NCI-H748 (cell line): ENCODE measurements at regions not wholly inside any gene's neighbourhood (a gene's known extent, or its start where the extent isn't known, plus 50 kb on each side); places are given as distances from the start of the nearest gene placed in this dataset.
"Not testable (repeated sequence)": the region's sequence is repeated elsewhere in the genome, so short reads cannot be mapped to it uniquely, and the experiment has no call there.

Experiments used
- DNase-seq: peaks from one replicate; lab custom pipeline; 2025; ENCODE audit not compliant: unreplicated experiment; lab: John Stamatoyannopoulos, UW

DNA sequence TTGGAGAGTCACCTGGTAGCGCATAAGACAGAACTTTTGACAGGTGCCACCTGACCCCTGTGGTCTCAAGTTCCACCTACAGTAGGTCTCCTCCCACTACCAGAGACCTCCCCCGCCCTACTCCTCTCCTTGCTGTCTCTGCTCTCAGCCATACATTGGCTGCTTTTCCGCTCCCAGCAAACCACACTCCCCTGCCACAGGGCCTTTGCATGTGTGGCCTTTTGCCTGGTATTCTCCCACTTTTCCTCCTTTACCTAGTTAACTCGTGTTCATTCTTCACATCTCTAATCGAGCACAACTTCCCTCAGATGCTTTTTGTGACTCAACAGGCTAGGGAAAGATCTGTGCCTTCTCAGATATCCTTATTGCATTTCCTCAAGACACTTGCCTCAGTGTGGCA lies 218.3 kb upstream of the EEF2KMT start:
- DNase-seq: no peak

DNA sequence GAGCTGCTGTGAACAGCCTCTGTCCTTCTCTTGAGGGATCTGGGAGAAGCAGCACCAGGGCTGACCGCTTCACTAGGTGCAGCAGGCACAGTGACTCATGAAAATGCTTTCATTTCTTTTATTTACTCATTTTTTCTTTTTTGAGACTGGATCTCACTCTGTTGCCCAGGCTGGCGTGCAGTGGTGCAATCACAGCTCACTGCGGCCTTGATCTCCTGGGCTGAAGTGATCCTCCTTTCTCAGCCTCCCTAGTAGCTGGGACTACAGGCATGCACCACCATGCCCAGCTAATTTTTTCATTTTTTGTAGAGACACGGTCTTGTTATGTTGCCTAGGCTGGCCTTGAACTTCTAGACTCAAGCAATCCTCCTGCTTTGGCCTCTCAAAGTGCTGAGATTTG lies 216.8 kb upstream of the EEF2KMT start:
- no peak for DNase-seq

DNA sequence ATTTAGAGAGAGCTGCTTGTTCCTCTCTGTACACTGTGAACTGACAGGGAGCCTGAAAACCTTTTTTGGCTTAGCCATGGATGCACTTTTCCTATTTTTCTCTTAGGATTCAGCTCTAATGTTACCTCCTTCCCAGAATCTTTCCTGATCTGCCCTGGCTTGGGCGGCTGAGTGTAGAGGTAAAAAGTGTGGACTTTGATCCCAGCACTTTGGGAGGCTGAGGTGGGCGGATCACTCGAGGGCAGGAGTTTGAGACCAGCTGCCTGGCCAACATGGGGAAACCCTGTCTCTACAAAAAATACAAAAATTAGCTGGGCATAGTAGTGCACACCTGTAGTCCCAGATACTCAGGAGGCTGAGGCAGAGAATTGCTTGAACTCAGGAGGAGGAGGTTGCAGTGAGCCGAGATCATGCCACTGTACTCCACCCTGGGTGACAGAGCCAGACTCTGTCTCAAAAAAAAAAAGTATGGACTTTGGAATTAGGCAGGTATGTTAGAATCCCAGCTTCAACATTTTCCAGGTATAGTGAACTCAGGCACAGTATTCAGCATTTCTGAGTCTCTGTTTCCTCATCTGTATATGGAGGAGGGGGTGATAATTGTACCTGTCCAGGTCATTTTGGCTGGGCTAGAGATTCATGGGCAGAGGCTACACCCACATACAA lies 212.5 kb upstream of the EEF2KMT start:
- DNase-seq: no peak

DNA sequence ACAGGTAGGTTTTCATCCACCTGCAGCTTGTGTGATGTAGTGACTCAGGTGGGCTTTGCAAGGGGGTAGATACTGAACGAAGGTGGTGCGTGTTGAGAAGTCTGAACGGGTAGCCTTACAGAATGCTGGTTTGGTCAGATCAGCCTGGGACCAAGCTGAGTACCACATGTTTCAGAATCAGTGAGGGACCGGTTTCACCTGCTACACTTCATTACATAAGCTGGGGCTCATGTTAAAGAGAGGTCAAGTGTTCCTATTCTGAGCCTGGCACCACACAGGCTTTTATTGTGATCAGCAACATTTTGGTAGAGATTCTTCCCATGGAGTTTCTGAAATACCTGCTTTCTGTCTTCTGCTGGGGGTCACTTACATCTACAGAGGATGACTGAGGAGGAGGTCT lies 207.4 kb upstream of the EEF2KMT start:
- DNase-seq: no peak

DNA sequence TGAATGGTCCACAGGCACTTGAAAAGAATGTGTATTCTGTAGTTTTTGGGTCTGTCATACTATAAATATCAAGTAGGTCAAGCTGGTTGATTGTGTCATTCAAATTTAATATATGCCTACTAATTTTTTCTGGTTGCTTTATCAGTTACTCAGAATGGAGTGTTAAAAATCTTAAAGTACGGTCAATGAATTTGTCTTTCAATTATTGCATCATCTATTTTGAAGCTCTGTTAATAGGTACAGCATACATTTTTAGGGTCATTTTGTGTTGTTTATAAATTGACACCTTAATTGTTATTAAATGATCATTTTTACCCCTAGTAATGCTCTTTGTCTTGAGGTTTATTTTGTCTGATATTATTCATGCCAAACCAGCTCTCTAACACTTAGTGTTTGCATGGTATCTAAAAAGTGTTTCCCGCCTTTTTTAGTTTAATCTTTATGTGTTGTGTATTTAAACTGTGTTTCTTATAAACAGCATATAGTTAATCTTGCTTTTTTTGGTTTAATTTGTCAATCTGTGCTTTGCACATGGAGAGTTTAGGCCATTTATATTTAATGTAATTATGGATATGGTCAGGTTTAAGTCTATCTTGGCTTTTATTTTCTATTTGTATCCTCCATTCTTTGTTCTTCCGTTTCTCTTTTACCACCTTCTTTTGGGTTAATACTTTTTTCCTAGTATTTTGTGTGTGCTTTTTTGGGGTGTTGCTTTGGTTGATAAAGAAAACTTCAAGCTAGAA lies 204.9 kb upstream of the EEF2KMT start:
- no peak for DNase-seq

DNA sequence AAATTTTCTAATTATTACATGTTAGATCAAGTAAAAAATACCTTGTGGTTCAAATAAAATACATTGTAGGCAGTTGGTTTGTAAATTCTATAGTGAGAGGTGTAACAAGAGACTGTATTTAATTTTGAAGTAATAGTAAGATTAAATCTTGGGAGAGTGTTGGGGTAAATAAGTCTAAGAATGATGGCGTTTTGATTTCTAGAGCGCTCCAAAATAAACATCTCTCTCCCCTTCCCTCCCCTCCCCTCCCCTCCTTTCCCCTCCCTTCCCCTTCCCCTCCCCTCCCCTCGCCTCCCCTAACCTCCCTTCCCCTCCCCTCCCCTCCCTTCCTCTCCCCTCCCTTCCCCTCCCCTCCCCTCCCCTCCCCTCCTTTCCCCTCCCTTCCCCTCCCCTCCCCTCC lies 200.6 kb upstream of the EEF2KMT start:
- DNase-seq: no peak

DNA sequence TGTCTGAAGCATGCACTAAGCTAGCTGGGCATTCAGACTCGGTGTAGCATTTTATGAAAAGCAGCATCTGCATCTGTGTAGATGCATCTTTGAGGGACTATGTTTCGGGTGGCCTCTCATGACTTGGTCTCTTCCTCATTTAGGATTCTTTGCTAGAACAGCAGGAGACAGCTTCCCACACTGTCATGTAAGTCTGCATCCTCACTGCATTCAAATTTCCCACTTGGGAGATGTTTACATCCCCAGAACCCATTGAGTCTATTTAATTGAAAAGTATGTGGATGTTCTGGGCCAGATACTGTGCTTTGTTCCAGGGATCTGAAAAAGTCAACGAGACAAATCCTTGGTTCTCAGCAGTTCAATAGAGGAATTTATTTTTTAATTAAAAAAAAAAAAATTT lies 198.6 kb upstream of the EEF2KMT start:
- DNase-seq: no peak

DNA sequence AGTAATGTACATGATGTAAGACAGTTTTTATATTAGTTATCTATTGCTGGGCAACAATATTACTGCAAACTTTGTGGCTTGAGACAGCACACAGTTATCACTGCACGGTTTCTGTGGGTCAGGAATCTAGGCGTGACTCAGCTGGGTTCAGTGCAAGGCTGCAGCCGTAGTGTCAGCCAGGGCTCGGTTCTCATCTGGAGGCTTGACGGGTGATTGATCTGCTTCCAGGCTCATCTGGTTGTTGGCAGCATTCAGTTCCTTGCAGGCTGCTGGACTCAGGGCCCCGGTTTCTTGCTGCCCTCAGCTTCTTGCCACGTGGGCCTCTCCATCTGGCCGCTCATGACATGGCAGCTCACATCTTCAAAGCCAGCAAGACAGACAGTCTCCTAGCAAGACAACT lies 197.7 kb upstream of the EEF2KMT start:
- not testable (repeated sequence) for DNase-seq

DNA sequence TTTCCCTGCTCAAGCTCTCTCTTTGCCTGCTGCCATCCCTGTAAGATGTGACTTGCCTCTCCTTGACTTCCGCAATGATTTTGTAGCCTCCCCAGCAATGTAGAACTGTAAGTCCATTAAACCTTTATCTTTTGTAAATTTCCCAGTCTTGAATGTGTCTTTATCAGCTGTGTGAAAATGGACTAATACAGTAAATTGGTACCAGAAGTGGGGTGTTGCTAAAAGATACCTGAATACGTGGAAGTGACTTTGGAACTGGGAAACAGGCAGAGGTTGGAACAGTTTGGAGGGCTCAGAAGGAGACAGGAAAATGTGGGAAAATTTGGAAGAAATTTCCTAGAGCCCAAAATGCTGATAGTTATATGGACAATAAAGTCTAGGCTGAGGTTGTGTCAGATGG lies 184.6 kb upstream of the EEF2KMT start:
- DNase-seq: not testable (repeated sequence)

DNA sequence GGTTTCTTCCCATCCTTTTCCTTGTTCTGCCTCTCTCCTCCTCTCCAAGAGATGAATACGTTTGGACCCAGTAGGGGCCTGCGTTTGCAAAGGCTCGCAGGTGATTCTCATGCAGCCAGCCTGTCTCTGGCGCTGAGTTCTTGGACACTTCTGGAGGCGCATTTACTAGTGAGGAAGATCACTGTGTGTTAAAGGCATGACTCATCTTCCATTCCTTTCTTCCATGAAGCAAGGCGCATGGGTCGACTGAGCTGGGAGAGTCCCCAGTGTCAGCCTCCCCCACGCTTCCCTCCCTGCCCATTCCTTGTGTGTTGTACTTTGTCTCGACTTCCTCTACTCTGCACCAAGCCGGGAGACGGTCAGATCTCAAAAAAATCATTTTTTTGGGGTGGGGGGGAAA lies 159.9 kb upstream of the EEF2KMT start:
- DNase-seq: no peak

DNA sequence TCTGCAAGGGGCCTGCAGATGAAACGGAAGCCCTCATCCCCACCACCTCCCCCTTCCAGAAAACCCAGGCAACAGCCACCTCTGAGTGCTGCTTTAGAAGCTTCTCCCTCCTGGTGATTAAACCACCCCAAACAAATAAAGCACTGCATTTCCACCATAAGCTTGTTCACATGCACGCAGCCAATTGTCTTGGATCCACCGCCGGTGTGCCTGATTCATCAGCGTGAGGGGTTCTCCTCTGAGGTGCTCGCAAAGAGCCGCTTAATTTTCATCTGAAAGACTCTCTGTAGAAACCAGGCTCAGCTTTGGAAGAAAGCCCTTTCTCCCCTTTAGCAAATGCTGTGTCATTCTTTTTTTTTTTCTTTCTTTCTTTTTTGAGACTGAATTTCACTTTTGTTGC lies 155.2 kb upstream of the EEF2KMT start:
- no peak for DNase-seq

DNA sequence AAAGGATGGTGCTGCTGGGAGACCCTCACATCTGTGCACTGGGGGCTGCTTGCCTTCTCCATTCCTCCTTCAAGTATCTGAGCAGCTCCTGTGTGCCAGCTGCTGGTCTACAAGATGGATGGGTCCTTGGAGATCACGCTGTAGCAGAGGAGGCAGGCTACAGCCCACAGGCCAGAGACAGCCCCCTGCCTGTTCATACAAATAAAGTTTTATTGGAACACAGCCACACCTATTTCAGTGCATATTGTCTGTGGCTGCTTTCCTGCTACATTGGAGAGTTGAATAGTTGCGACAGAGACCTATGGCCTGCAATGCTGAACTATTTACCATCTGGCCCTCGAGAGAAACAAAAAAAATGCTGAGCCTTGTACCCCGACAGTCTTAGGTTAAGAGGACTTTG lies 149.8 kb upstream of the EEF2KMT start:
- DNase-seq: not testable (repeated sequence)

DNA sequence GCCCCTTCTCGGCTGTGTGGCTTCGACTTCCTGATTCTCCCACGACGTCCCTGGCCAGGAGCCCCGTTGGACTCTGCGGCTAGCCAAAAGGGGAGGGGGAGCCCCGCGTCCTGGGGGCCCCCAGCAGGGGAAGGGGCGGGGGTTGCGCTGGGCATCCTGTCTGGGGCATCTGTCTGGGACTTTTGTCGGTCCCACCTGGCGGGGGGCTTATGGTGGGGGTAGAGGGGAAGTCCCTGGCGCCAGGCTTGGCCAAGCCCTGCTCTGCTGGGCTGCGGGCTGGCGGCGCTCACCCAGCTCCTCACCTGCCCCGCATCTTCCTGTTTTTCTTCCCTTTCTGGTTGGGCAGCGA lies 142.7 kb upstream of the EEF2KMT start:
- DNase-seq: not testable (repeated sequence)

DNA sequence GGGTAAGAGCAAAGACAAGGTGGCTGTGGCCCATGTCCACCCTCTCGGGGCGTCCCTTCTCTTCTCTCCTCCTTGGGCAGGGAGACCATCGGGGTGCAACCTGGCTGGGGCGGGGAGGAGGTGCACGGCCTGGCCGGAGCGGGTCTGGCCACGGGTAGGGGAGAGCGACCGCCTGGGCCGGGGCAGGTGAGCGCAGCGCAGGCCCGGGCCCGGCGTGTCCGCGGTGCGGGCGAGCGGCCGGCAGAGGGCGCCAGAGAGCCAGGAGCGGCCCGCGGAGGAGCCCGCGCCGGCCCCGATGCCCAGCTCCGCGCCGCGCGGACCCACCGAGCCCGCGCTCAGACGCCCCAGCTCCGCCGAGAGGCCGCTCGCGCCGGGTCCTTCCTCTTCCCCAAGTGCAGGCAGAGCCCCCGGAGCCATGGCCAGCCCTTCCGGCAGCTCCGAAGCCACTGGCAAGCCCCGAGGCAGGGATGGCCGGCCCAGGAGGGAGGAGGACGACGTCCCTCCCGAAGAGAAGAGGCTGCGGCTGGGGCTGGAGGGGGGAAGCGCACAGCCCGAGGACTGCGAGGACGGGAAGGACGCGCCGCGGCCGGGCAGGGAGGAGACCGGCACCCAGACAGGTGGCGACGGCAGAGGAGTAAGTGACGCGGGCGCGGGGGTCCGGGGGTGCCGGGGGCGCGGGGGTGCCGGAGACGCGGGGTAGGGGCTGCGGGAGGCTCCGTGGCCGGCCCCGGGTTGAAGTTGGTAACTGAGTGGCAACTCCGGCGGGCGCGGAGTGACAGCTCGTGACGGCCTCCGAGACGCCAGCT lies 142.1 kb upstream of the EEF2KMT start:
- DNase-seq: peak; percentile 15

DNA sequence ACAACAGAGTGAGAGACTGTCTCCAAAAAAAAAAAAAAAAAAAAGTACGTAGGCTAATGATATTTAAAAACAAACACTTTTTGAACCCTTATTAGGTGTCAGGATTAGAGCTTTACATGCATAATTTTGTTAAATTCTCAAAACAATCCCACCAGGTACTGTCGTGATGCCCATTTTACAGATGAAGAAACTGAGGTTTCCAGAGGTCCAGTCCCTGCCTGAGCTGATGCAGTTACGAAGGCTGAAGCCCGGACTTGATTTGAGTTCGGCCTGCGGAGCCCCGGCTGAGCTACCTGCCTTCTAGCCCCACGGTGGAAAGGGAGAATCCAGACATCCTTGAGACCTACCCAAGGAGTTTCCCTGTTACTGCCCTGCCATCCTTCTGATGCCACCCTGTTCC lies 137.5 kb upstream of the EEF2KMT start:
- no peak for DNase-seq

DNA sequence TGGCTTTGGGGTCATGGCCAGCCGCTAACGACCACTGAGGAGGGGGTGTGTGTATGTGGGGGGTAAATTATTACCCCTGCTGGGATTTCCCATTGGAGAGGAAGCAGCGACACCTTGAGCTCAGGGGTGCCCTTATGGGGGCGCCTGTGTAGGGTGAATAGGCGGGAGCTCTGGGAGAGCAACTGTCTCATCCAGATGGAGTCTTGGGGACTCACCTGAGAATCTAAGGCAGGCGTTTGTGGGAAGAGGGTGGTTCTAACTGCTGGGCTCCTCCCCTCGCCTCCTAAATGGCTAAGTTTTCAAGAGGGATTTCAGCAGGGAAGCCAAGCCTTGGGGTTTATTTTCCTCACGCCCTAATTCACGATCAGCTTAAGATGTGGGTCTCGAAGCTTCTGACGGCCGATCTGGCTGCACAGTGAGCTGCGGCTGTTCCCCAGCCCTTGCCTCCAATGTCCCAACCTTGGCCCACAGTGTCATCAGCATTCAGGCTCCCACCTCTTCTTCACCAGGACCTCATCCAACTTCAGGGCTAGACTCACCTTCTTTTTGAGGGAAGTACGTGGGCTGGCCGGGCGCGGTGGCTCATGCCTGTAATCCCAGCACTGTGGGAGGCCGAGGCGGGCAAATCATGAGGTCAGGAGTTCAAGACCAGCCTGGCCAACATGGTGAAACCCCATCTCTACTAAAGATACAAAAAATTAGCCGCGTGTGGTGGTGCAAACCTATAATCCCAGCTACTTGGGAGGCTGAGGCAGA lies 136.9 kb upstream of the EEF2KMT start:
- DNase-seq: no peak

DNA sequence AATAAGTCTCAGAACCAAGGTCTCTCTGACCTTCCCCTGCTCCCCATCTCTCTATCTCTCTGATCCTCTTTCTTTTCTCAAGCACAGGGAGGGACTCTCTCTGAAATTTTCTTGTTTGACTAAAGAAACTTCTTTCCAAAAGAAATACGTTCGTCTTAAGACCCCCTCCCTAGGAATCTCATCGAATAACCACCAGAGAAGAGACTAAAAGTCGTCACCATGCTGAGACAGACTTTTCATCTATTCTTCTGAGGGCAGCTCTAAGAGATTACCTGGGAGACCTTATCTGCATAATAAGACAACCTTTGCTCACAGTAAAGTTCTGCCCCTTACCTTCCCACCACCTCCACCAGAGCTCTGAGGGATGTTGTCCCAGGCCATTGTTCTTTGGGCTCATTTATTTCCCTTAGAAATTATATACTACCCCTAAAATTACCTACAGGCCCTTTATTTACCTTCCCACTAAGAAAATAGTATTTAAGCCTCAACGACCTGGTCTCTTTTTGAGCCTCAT lies 133.7 kb upstream of the EEF2KMT start:
- DNase-seq: no peak

DNA sequence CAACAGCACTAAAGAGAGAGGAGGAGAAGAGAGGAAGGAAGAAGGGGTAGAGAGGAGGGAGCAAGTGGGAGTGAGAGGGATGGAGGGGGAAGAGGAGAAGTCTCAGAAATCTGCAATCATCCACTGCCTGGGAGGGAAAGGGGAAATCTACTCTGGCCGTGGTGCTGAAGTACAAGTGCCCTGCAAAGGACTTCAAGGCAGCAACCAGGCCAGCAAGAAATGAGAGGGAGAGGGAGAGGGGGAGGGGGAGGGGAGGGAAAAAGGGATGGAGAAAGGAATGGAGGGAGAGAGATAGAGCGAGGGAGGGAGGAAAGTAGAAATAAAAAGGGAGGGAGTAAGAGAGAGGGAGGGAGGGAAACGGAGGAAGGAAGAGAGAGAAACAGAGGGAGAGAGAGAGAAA lies 130.8 kb upstream of the EEF2KMT start:
- no peak for DNase-seq

DNA sequence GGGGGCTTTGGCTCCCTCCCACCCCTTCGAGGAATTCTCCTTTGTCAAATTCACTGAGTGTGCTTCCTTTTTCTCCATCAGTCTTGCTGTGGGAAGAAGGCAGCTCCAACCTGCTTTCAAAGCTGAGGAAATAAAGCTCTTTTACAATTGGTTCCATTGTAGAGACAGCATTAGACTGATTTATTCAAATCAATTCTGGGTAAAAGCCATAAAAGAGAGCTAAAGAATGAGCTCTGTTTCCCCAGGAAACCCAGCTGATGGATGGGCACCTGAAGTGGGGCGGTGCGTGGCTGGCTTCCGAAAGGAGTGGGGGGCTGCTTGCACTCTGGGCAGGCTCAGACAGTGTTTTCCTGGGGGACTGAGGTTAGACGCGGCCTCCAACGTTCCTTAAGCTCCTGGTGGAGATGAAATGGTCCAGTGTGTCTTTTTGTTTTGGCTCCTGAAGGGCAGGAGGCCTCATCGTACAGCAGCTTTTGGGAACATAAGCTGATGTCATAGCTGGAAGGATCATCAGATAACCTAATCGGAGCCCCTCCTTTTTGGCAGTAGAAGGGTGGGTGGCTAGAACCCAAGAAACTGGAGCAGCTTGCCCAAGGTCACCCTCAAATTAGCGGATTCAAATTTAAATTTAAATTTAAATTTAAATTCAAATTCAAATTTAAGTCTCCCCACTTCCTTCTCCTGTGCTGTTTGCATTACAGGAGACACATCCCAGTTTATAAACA lies 128.5 kb upstream of the EEF2KMT start:
- no peak for DNase-seq

DNA sequence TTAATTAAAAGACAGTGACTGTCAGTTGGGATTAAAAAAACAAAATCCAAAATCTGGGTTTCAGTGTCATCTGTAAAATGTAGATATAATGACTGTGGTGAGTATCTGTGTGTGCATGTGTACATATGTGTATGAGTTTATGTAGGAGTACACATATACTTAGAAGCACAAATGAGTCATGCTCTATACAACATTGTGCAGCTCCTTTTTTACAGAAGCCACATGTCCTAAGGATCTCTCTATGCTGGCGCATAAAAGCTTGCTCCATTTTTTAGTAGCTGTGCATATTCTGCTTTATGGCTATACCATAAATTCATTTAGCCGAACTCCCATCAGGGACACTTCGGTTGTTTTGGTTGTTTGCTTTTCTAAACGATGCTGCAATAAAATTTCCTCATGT lies 125.2 kb upstream of the EEF2KMT start:
- no peak for DNase-seq

DNA sequence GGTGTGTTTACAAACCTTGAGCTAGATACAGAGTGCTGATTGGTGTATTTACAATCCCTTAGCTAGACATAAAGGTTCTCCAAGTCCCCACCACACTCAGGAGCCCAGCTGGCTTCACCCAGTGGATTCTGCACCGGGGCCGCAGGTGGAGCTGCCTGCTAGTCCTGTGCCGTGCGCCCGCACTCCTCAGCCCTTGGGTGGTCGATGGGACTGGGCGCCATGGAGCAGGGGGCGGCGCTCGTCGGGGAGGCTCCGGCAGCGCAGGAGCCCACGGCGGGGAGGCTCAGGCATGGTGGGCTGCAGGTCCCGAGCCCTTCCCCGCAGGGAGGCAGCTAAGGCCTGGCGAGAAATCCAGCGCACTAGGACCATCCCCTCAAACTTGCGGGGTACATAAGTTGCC lies 124.2 kb upstream of the EEF2KMT start:
- DNase-seq: not testable (repeated sequence)
